ENCODE measurements at regions not wholly inside any gene's neighbourhood (a gene's known extent, or its start where the extent isn't known, plus 50 kb on each side); places are given as distances from the start of the nearest gene placed in this dataset.

GRCh38 chr13:76796851-76797250 is 89.4 kb downstream of the KCTD12 start:
- TF ChIP-seq CTCF (IDR thresholded peaks at IDR 0.05; ENCODE audit: unreplicated experiment), result no peak
- peaks cover 6% of the 10 kb centered on the region for H3K4me1 Mint-ChIP-seq (ENCODE audit: low read depth)
- peaks cover 2% of the 10 kb centered on the region for H3K27me3 Mint-ChIP-seq

GRCh38 chr13:76795701-76796695 is 90.2 kb downstream of the KCTD12 start:
- H3K9me3 Mint-ChIP-seq (ENCODE audit: low read depth), result no peaks in the 10 kb centered on the region
- peaks cover 6% of the 10 kb centered on the region for H3K4me1 Mint-ChIP-seq (ENCODE audit: low read depth)
- no peak overlapping the region for H3K27ac Mint-ChIP-seq
- H3K4me3 Mint-ChIP-seq (ENCODE audit: low read depth), result no peak overlapping the region
- DNase-seq (ENCODE audit: low spot score, unreplicated experiment), result no peak
- no peak for TF ChIP-seq CTCF (IDR thresholded peaks at IDR 0.05; ENCODE audit: unreplicated experiment)
- H3K27me3 Mint-ChIP-seq, result peaks cover 2% of the 10 kb centered on the region
- no peaks in the 10 kb centered on the region for H3K36me3 Mint-ChIP-seq (ENCODE audit: insufficient read depth)

More at GRCh38 chr13:76796851-76797250, 89.4 kb downstream of the KCTD12 start:
- H3K9me3 Mint-ChIP-seq (ENCODE audit: low read depth), result no peaks in the 10 kb centered on the region
- H3K36me3 Mint-ChIP-seq (ENCODE audit: insufficient read depth), result no peaks in the 10 kb centered on the region
- H3K27ac Mint-ChIP-seq, result no peak overlapping the region
- no peak overlapping the region for H3K4me3 Mint-ChIP-seq (ENCODE audit: low read depth)
- DNase-seq (ENCODE audit: low spot score, unreplicated experiment), result no peak

GRCh38 chr13:76792731-76793347 is 93.4 kb downstream of the KCTD12 start:
- H3K9me3 Mint-ChIP-seq (ENCODE audit: low read depth), result no peaks in the 10 kb centered on the region
- no peaks in the 10 kb centered on the region for H3K36me3 Mint-ChIP-seq (ENCODE audit: insufficient read depth)
- H3K4me3 Mint-ChIP-seq (ENCODE audit: low read depth), result no peak overlapping the region
- no peak for DNase-seq (ENCODE audit: low spot score, unreplicated experiment)
- no peak overlapping the region for H3K27ac Mint-ChIP-seq
- H3K27me3 Mint-ChIP-seq, result peaks cover 2% of the 10 kb centered on the region
- TF ChIP-seq CTCF (IDR thresholded peaks at IDR 0.05; ENCODE audit: unreplicated experiment), result no peak
- H3K4me1 Mint-ChIP-seq (ENCODE audit: low read depth), result peaks cover 3% of the 10 kb centered on the region

GRCh38 chr13:76790980-76791819 is 95.0 kb downstream of the KCTD12 start:
- peaks cover 2% of the 10 kb centered on the region for H3K27me3 Mint-ChIP-seq
- peaks cover 3% of the 10 kb centered on the region for H3K4me1 Mint-ChIP-seq (ENCODE audit: low read depth)
- H3K36me3 Mint-ChIP-seq (ENCODE audit: insufficient read depth), result no peaks in the 10 kb centered on the region
- no peak overlapping the region for H3K4me3 Mint-ChIP-seq (ENCODE audit: low read depth)
- no peak overlapping the region for H3K27ac Mint-ChIP-seq
- TF ChIP-seq CTCF (IDR thresholded peaks at IDR 0.05; ENCODE audit: unreplicated experiment), result no peak
- no peak for DNase-seq (ENCODE audit: low spot score, unreplicated experiment)
- H3K9me3 Mint-ChIP-seq (ENCODE audit: low read depth), result peaks cover under 1% of the 10 kb centered on the region

- no peak for TF ChIP-seq CTCF (IDR thresholded peaks at IDR 0.05; ENCODE audit: unreplicated experiment)
- Mint-ChIP-seq H3K27me3 (peaks cover 2% of the 10 kb centered on the region), H3K9me3 (ENCODE audit: low read depth) (peaks cover 7% of the 10 kb centered on the region), H3K36me3 (ENCODE audit: insufficient read depth) (no peaks in the 10 kb centered on the region), H3K27ac (no peak overlapping the region), H3K4me1 (ENCODE audit: low read depth) (no peaks in the 10 kb centered on the region), H3K4me3 (ENCODE audit: low read depth) (no peak overlapping the region)
- no peak for DNase-seq (ENCODE audit: low spot score, unreplicated experiment)
These were observed 95.7 kb downstream of the KCTD12 start for GRCh38 chr13:76790526-76790925.
